ENCODE measurements at regions not wholly inside any gene's neighbourhood (a gene's known extent, or its start where the extent isn't known, plus 50 kb on each side); places are given as distances from the start of the nearest gene placed in this dataset.

DNA sequence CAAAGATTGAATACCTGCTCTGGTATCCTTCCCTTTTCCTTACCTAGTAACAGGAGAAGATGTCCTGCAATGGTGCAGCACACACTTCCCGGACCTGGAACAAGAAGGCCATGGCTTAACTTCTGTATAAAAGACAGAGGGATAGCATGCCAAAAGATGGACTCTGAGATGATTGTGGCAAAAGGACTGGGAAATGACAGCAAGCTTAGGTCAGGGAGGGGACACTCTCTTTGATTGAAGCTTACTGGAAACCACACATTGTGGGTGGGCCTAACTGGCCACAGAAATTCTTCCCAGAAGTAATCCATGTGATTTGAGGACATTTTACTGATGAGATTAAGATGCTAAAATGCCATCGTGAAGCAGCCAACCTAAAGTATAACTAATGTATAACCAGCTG lies 71.0 kb upstream of the OTUD4 start:
- no peak for DNase-seq (ENCODE audit: low read depth in 1 of 2, low spot score in 1 of 2)

DNA sequence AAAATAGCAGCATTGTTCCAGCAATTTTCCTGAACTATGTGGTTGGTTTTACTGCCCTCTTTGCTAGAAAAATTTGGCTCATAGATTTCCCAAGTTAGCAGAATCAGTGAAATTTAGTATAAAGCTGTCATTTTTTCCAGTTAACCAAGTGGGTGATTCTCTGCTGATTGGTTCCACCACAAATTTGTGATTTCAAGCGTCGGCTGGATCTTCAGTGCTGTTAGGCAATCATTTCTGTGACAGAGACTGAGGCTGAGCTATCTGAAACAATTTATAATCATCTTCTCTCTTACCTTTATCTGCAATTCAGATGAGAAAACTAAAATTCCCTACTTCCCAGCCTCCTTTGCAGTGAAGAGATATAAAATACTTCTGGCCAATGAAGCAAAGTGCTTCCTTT lies 68.6 kb upstream of the OTUD4 start:
- DNase-seq (ENCODE audit: low read depth in 1 of 2, low spot score in 1 of 2), result no peak

DNA sequence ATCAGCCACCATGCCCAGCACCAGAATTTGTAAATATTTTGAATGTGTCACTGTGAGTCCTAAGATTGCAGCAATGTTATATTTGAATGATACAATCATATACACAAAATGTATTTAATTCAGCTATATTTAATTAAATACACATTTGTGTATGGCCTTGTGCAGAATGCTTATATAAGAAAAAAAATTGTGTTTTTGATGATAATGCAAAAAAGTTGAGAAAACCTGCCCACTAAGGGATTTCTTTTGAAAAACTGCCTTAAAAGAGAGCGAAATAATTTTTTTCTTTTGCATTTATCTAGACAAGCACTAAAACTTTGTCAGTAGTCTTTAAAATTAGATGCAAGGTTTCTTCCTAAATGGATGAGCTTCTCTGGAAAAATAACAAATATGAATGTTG lies 68.1 kb upstream of the OTUD4 start:
- no peak for DNase-seq (ENCODE audit: low read depth in 1 of 2, low spot score in 1 of 2)

DNA sequence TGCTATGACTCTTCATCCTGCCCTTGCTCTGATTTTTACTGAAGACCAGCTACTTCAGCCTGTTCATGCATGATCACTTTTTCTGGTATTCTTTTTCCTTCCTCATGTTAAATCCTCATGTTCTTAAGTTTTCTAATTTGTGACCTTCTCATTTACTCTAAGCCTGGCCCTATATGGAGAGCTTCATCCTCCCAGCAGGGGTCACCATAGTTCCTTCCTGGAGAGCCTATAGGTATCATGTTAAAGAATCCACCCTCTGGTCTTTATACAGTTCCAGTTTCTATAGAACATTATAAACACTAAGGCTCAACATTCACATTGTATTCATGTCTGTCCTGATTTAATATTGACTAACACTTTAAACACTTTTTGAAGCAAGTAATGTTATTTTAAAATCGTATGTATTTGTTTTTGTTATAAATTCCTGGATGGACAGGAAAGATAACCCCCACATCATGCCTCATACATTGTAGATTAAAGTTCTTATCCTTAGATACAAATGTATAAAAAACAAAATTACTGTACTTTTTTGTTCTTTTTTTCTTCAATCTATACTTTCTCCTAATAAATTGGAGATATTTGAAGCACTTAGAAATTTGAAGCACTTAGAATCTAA lies 53.8 kb upstream of the OTUD4 start:
- DNase-seq (ENCODE audit: low read depth in 1 of 2, low spot score in 1 of 2), result peak in 1 of 2 donors; percentile 11

DNA sequence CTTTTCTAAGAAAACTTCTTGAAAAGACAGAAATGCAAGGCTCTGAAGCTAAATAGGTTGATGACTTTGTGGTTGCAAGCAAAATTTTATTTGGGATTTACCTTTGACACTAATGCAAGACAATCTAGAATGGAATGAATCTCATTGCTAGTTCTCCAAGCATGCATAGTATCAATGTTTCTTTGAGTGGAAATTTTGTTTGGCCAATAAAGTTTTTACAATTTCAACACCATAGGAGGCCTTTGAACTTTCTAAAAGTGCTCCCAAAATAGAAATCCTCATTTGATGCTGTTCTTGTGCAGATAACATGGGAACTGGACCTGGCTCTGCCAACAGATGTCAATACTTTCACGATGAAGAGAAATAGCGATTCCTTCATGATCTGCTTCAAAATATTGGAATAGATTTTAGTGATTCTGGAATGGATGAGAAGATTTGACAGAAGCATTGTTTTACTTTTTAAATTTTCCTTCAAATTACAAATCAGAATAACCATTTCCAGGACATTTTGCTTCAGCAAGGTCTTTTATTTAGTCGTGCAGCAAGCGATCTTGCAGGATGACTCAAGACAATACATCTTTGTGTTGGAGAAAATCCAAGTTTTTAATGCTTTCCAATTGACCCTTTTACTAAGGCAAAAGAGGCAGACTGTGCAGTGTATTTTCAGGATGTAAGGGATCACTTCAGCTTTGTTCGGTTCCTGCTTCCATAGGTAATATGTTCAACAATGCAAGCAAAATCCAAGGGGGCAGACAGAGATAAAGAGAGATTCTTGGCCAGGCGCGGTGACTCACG lies 51.7 kb upstream of the OTUD4 start:
- DNase-seq (ENCODE audit: low read depth in 1 of 2, low spot score in 1 of 2), result no peak

DNA sequence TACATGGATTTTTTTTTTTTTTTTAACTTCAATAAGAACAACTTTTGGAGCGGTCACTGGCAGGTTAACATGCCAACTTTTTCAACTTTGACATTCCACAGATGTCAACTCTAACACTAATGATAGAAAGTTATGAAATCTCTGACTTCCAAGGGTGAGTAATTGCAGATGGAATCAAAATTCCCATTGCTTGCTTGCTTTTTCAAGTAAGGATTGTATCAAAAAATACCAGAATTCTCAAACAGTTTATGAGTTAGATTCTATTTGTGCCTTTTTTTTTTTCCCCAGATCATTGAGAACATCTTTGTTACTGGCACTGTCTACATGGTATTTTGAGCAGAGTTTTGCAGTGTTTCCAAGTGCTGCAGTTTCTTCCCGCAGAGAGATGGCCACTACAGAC lies 50.3 kb upstream of the OTUD4 start:
- no peak for DNase-seq (ENCODE audit: low read depth in 1 of 2, low spot score in 1 of 2)
